Caco-2 (cell line): ENCODE measurements at regions not wholly inside any gene's neighbourhood (a gene's known extent, or its start where the extent isn't known, plus 50 kb on each side); places are given as distances from the start of the nearest gene placed in this dataset.
"Not testable (repeated sequence)": the region's sequence is repeated elsewhere in the genome, so short reads cannot be mapped to it uniquely, and the experiment has no call there.

Experiments used
- BruUV-seq: library from RNA; stranded (reverse); fragments of 400-500 nt; replicated peaks from 2 replicates; lab custom pipeline; 2021; lab: Mats Ljungman, UMichigan
- CTCF ChIA-PET: fragments of 300-600 bp; sonication (Branson Sonifier 250); formaldehyde crosslinking; loops from one replicate; lab custom pipeline; 2022; ENCODE audit warnings: antibody characterized with exemption; lab: Charles Lee
- POLR2A ChIA-PET: fragments of 300-600 bp; sonication (Branson Sonifier 250); formaldehyde crosslinking; loops from one replicate; lab custom pipeline; 2022; ENCODE audit warnings: antibody characterized with exemption; lab: Charles Lee
- DNase-seq, 2 experiments: peaks; one replicate each; pipeline versions ENCODE4 v3.0.0 to v3.0.0-alpha.2; 2020 to 2022
- H3K27me3 ChIP-seq: replicated peaks from 2 replicates; pipeline ENCODE4 v1.6.0; 2011; ENCODE audit warnings: low read length; ENCODE audit not compliant: control insufficient read depth, insufficient read depth
- H3K36me3 ChIP-seq: 2 replicates; pipeline ENCODE4 v1.5.1; 2011; ENCODE audit warnings: low read length; ENCODE audit not compliant: control insufficient read depth, insufficient read depth
- H3K4me1 ChIP-seq: fragments of 250-450 bp; sonication (Bioruptor Pico); 2 replicates; pipeline ENCODE4 v1.5.1; 2020; ENCODE audit warnings: mild to moderate bottlenecking
- H3K4me3 ChIP-seq: 2 replicates; pipeline ENCODE4 v1.5.1; 2011; ENCODE audit warnings: low read depth, mild to moderate bottlenecking, control low read depth, low read length
- H3K9me3 ChIP-seq: fragments of 250-450 bp; sonication (Bioruptor Pico); 2 replicates; pipeline ENCODE4 v1.5.1; 2020; ENCODE audit warnings: mild to moderate bottlenecking, moderate library complexity
- H3K27ac Mint-ChIP-seq: one replicate; pipeline ENCODE4 v1.8.0; 2022; ENCODE audit warnings: mixed read lengths; ENCODE audit not compliant: unreplicated experiment
- H3K27me3 Mint-ChIP-seq: one replicate; pipeline ENCODE4 v1.8.0; 2022; ENCODE audit warnings: mixed read lengths; ENCODE audit not compliant: insufficient read depth, unreplicated experiment
- H3K36me3 Mint-ChIP-seq: one replicate; pipeline ENCODE4 v1.8.0; 2022; ENCODE audit warnings: mild to moderate bottlenecking, mixed read lengths; ENCODE audit not compliant: insufficient read depth, unreplicated experiment
- H3K4me1 Mint-ChIP-seq: one replicate; pipeline ENCODE4 v1.8.0; 2022; ENCODE audit warnings: low read depth, mixed read lengths; ENCODE audit not compliant: unreplicated experiment
- H3K4me3 Mint-ChIP-seq: one replicate; pipeline ENCODE4 v1.8.0; 2022; ENCODE audit warnings: mild to moderate bottlenecking, moderate library complexity, mixed read lengths; ENCODE audit not compliant: unreplicated experiment
- H3K9me3 Mint-ChIP-seq: one replicate; pipeline ENCODE4 v1.8.0; 2022; ENCODE audit warnings: mixed read lengths; ENCODE audit not compliant: unreplicated experiment
- intact Hi-C: fragments of 100-400 bp; cut with micrococcal nuclease; formaldehyde crosslinking; loops from one replicate; pipeline ENCODE4 v1.10.0; 2022; ENCODE audit not compliant: unreplicated experiment

DNA sequence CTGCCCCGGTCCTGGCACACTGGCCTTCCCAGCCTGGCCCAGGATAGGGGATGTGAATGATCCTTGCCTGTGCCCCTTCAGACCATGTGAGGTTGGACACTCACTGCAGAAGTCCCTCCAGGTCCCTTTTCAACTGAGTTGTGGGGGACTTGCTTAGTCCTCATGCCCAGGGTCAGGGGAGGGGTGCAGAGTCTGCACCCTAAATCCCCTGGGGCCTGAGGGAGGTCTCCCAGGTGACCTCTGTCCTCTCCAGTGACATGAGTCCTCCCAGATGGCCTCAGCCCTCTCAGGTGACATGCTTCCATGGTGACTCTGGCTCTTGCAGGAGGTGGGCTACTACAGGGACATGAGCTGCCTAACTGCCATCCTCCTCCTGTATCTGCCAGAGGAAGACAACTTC lies 775.1 kb downstream of the SPATA31A1 start:
- POLR2A ChIA-PET, H3K27ac Mint-ChIP-seq, H3K4me3 Mint-ChIP-seq, H3K9me3 Mint-ChIP-seq, H3K36me3 Mint-ChIP-seq, DNase-seq, intact Hi-C loops, H3K36me3 ChIP-seq, H3K4me1 ChIP-seq, H3K9me3 ChIP-seq, BruUV-seq, H3K27me3 ChIP-seq, H3K4me1 Mint-ChIP-seq, CTCF ChIA-PET, H3K4me3 ChIP-seq, H3K27me3 Mint-ChIP-seq: not testable (repeated sequence)

DNA sequence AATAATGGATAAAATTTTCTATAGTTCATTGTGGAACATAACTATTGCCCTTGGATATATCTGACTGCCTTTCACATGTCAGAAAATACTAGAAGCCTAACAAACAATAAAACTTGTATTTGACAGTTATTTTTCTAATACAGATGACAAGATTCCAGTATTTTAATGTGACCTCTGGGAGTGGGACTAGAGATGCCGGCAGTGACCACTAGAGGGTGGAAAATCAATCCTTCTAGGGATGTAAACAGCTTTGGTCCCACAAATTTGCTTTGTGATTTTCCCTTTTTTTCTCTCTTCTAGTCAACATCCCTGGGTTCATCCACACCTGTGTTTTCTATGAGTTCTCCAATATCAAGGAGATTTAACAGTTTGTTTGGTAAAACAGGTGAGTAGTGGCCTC lies 813.7 kb downstream of the SPATA31A1 start:
- H3K4me1 ChIP-seq, CTCF ChIA-PET, DNase-seq, H3K36me3 Mint-ChIP-seq, H3K4me3 ChIP-seq, H3K36me3 ChIP-seq, H3K27ac Mint-ChIP-seq, H3K9me3 ChIP-seq, H3K27me3 Mint-ChIP-seq, intact Hi-C loops, H3K27me3 ChIP-seq, POLR2A ChIA-PET, H3K4me3 Mint-ChIP-seq, BruUV-seq, H3K9me3 Mint-ChIP-seq, H3K4me1 Mint-ChIP-seq: not testable (repeated sequence)

- POLR2A ChIA-PET, BruUV-seq, H3K9me3 Mint-ChIP-seq, H3K36me3 ChIP-seq, H3K4me1 ChIP-seq, H3K36me3 Mint-ChIP-seq, H3K27ac Mint-ChIP-seq, H3K27me3 Mint-ChIP-seq, H3K4me3 ChIP-seq, H3K9me3 ChIP-seq, DNase-seq, H3K4me1 Mint-ChIP-seq, H3K4me3 Mint-ChIP-seq, intact Hi-C loops, CTCF ChIA-PET, H3K27me3 ChIP-seq: not testable (repeated sequence)
Measured at GRCh38 chr9:40173316-40173715, 817.8 kb downstream of the SPATA31A1 start.

- BruUV-seq, CTCF ChIA-PET, H3K4me3 ChIP-seq, H3K4me1 ChIP-seq, POLR2A ChIA-PET, H3K9me3 ChIP-seq, H3K4me1 Mint-ChIP-seq, DNase-seq, H3K27me3 Mint-ChIP-seq, H3K4me3 Mint-ChIP-seq, H3K27me3 ChIP-seq, H3K27ac Mint-ChIP-seq, intact Hi-C loops, H3K36me3 Mint-ChIP-seq, H3K9me3 Mint-ChIP-seq, H3K36me3 ChIP-seq: not testable (repeated sequence)
Measured at GRCh38 chr9:40174035-40174434, 818.6 kb downstream of the SPATA31A1 start.

DNA sequence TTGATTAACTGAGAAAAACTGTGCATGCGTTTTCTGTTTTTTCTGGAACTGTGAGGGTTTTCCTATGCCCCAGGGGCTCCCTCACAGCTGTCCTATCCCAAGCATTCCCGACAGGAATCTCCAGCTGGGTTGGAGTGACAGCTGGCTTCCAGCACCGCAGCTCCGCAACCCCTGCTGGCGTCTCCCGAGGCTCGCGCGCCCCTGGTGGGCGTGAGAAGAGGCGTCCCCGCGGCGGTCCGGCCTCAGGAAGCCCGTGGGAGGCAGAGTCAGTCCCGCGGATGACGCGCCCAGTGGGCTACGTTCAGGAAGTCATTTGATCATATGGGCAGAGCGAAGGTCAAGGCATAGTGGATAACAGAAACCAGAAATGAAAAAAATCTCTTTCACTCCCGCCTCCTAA lies 821.9 kb downstream of the SPATA31A1 start:
- intact Hi-C loops, H3K36me3 ChIP-seq, H3K4me3 Mint-ChIP-seq, H3K4me1 ChIP-seq, H3K9me3 Mint-ChIP-seq, H3K27me3 Mint-ChIP-seq, H3K27me3 ChIP-seq, H3K27ac Mint-ChIP-seq, CTCF ChIA-PET, DNase-seq, H3K4me3 ChIP-seq, BruUV-seq, H3K36me3 Mint-ChIP-seq, POLR2A ChIA-PET, H3K4me1 Mint-ChIP-seq, H3K9me3 ChIP-seq: not testable (repeated sequence)

GRCh38 chr9:40191403-40191802 lies 835.9 kb downstream of the SPATA31A1 start:
- H3K4me3 ChIP-seq, CTCF ChIA-PET, H3K4me3 Mint-ChIP-seq, BruUV-seq, H3K27me3 ChIP-seq, H3K9me3 ChIP-seq, DNase-seq, intact Hi-C loops, H3K9me3 Mint-ChIP-seq, H3K4me1 Mint-ChIP-seq, H3K4me1 ChIP-seq, H3K27ac Mint-ChIP-seq, H3K36me3 ChIP-seq, H3K36me3 Mint-ChIP-seq, H3K27me3 Mint-ChIP-seq, POLR2A ChIA-PET: not testable (repeated sequence)

DNA sequence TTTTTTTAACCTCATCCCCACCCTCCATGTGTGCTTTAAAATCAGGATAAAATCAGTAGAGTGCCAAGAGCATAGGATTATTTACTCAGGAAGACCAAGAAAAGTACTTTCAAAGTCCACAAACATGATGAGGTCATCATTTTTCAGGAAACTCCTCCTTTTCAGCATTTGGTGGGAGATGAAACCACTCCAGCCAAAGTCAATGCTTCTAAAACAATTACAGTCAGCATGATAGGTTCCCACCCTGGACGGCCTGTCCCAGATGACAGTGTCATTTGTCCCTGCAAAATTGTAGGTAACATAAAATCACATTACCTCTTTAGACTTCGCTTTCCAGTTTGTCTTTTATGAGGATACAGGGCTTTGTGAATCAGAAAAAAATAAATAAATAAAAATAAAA lies 836.7 kb downstream of the SPATA31A1 start:
- H3K27me3 Mint-ChIP-seq, H3K36me3 ChIP-seq, POLR2A ChIA-PET, H3K4me1 ChIP-seq, H3K27ac Mint-ChIP-seq, H3K4me1 Mint-ChIP-seq, H3K36me3 Mint-ChIP-seq, DNase-seq, H3K27me3 ChIP-seq, CTCF ChIA-PET, H3K9me3 ChIP-seq, H3K4me3 ChIP-seq, BruUV-seq, H3K9me3 Mint-ChIP-seq, intact Hi-C loops, H3K4me3 Mint-ChIP-seq: not testable (repeated sequence)
